ENCODE measurements at regions not wholly inside any gene's neighbourhood (a gene's known extent, or its start where the extent isn't known, plus 50 kb on each side); places are given as distances from the start of the nearest gene placed in this dataset.

- no peak for TF ChIP-seq PBX3 (IDR thresholded peaks at IDR 0.05; ENCODE audit: insufficient replicate concordance, low read depth, low read length)
Measured at GRCh38 chr12:89895101-89895500, 186.5 kb upstream of the ATP2B1 start (continued).

- no peak overlapping the region for H3K4me2 ChIP-seq (ENCODE audit: control insufficient read depth, insufficient read depth)
- in situ Hi-C loops (cut with MboI), result no loop called here
- peak; percentile 61 for ATAC-seq
- no peak overlapping the region for H3K27ac ChIP-seq (ENCODE audit: control insufficient read depth, insufficient read depth)
- no peaks in the 10 kb centered on the region for H3K4me1 ChIP-seq (ENCODE audit: control insufficient read depth, insufficient read depth, low read length)
- POLR2A ChIA-PET, result interaction anchor here (1.5 kb wide), 1 partner anchor 9 kb away, joined by 6 read pairs; no protein-coding TSS in a partner anchor
- no peak overlapping the region for H3K4me3 ChIP-seq
- no peaks in the 10 kb centered on the region for H3K79me2 ChIP-seq (ENCODE audit: control insufficient read depth, insufficient read depth, low read length)
- peak overlapping the region; percentile 15; the same call in 1 of the 2 replicates for H2AFZ ChIP-seq (ENCODE audit: control insufficient read depth, low read depth, low read length)
- no peak for DNase-seq (ENCODE audit: low read depth, low spot score)
- RAD21 ChIA-PET (ENCODE audit: unreplicated experiment), result interaction anchor here (0.9 to 2.0 kb wide), 2 partner anchors 25 to 34 kb away, joined by 3 to 7 read pairs; no protein-coding TSS in a partner anchor
- no peaks in the 10 kb centered on the region for H3K36me3 ChIP-seq (ENCODE audit: control insufficient read depth in 2 of 2, insufficient read depth in 2 of 2, low read length in 1 of 2)
- intact Hi-C loops (cut with micrococcal nuclease; ENCODE audit: unreplicated experiment), result no loop called here
- no peak for FAIRE-seq
- no TSS peak for BruUV-seq (replicated peaks)
- peaks cover 1% of the 10 kb centered on the region; the same call in 1 of the 3 replicates for H3K9me3 ChIP-seq (replicated peaks; ENCODE audit: control insufficient read depth, insufficient read depth, low read length)
- WGBS (ENCODE audit: insufficient coverage, insufficient replicate concordance, low lambda C conversion rate, missing lambda C conversion rate), result 43% methylated on average over 1 of the region's 1 CpG
- no peaks in the 10 kb centered on the region for H4K20me1 ChIP-seq (ENCODE audit: control insufficient read depth, insufficient read depth)
- TF ChIP-seq NFIC (IDR thresholded peaks at IDR 0.05; ENCODE audit: low read depth, low read length) (peak; percentile 75; the same call in 1 of the 2 replicates), JUNB (IDR thresholded peaks at IDR 0.05) (peak; percentile 30), HCFC1 (IDR thresholded peaks at IDR 0.05; ENCODE audit: low read length) (no peak), MEF2A (IDR thresholded peaks at IDR 0.05; ENCODE audit: insufficient read depth, low read depth, low read length) (0 out of 2 replicates have a peak, but pooled peaks have one; percentile 29), EZH2 (IDR thresholded peaks at IDR 0.05; ENCODE audit: borderline replicate concordance, control insufficient read depth, low read depth, low read length) (no peak), FOXM1 (IDR thresholded peaks at IDR 0.05; ENCODE audit: low read depth, low read length) (peak; percentile 23; the same call in 1 of the 2 replicates)
- SMC1A ChIA-PET (ENCODE audit: uncharacterized antibody, unreplicated experiment), result interaction anchor here (0.5 to 2.4 kb wide), 13 partner anchors 10 to 1147 kb away, joined by 3 to 15 read pairs (median 4); partner anchors contain the start of gene ATP2B1
- CTCF ChIA-PET, result interaction anchor here (1.0 to 1.3 kb wide), 3 partner anchors 10 to 26 kb away, joined by 3 to 4 read pairs (median 4); no protein-coding TSS in a partner anchor
- no peaks in the 10 kb centered on the region for H3K27me3 ChIP-seq (replicated peaks in 1 of 2; ENCODE audit: control insufficient read depth in 2 of 2, insufficient read depth in 2 of 2, low read length in 1 of 2)
- H3K9ac ChIP-seq (ENCODE audit: control insufficient read depth, insufficient read depth, low read length), result no peak overlapping the region
Measured at GRCh38 chr12:89893972-89894706, 185.5 kb upstream of the ATP2B1 start.

Measured in GM12878 (cell line).